B cell (primary cell): ENCODE measurements at regions not wholly inside any gene's neighbourhood (a gene's known extent, or its start where the extent isn't known, plus 50 kb on each side); places are given as distances from the start of the nearest gene placed in this dataset.

ENCODE experiments used
- ATAC-seq: fragments of 200-7000 bp; cut with Tn5 transposase; one replicate; pipeline ENCODE4 v1.10.0; 2021; ENCODE audit warnings: low read depth, mild to moderate bottlenecking, moderate number of reproducible peaks, moderate library complexity
- CTCF ChIA-PET: fragments of 350-600 bp; sonication (Branson Sonifier 250); formaldehyde crosslinking; loops from one replicate; lab custom pipeline; 2021; ENCODE audit warnings: antibody characterized with exemption, inconsistent platforms; lab: Charles Lee
- POLR2A ChIA-PET: fragments of 350-600 bp; sonication (Branson Sonifier 250); formaldehyde crosslinking; loops from one replicate; lab custom pipeline; 2021; ENCODE audit warnings: antibody characterized with exemption; lab: Charles Lee
- DNase-seq: peaks from one replicate; pipeline ENCODE4 v3.0.0; 2013
- H2AFZ ChIP-seq: 2 replicates; pipeline ENCODE4 v1.6.1; 2012; ENCODE audit warnings: mild to moderate bottlenecking, low read depth, low read length; ENCODE audit not compliant: insufficient read depth, poor library complexity, severe bottlenecking
- H3K27ac ChIP-seq, 2 donors: 1 replicate in 1 of 2; 2 replicates in 1 of 2; pipeline ENCODE4 v1.5.1; 2012 to 2013; ENCODE audit warnings: low read length in 2 of 2, mild to moderate bottlenecking in 2 of 2, moderate library complexity in 1 of 2
- H3K27me3 ChIP-seq, 4 experiments: fragments of 200-600 bp in 1 of 4; sonication (generic) in 1 of 4; replicated peaks in 1 of 4; 1 replicate in 2 of 4; 2 replicates in 2 of 4; pipeline versions ENCODE4 v1.6.1 to v1.7.0; 2013 to 2016; ENCODE audit warnings: low read length in 3 of 4, mild to moderate bottlenecking in 2 of 4, mixed read lengths in 1 of 4, moderate library complexity in 1 of 4; ENCODE audit not compliant: insufficient read depth in 4 of 4, control insufficient read depth in 3 of 4; ENCODE audit errors: control extremely low read depth in 1 of 4
- H3K36me3 ChIP-seq, 2 experiments: replicated peaks in 1 of 2; 1 replicate in 1 of 2; 2 replicates in 1 of 2; pipeline versions ENCODE4 v1.6.1 to v1.7.1; 2013; ENCODE audit warnings: low read length in 1 of 2; ENCODE audit not compliant: insufficient read depth in 2 of 2, control insufficient read depth in 1 of 2; ENCODE audit errors: control extremely low read depth in 1 of 2, extremely low read depth in 1 of 2
- H3K4me1 ChIP-seq, 2 donors: fragments of 200-600 bp in 1 of 2; sonication (generic) in 1 of 2; 1 replicate in 1 of 2; 2 replicates in 1 of 2; pipeline versions ENCODE4 v1.5.1 to v1.6.1; 2013 to 2017; ENCODE audit warnings: low read length in 2 of 2; ENCODE audit not compliant: control insufficient read depth in 2 of 2, insufficient read depth in 2 of 2
- H3K4me2 ChIP-seq: replicated peaks from 2 replicates; pipeline ENCODE3; 2012; ENCODE audit warnings: mild to moderate bottlenecking, low read depth, low read length; ENCODE audit not compliant: poor library complexity, severe bottlenecking
- H3K4me3 ChIP-seq, 5 experiments: fragments of 200-600 bp in 1 of 5; sonication (generic) in 1 of 5; 1 replicate in 3 of 5; 2 replicates in 2 of 5; pipeline versions ENCODE4 v1.5.1 to v1.7.0; 2011 to 2016; ENCODE audit warnings: low read length in 4 of 5, mild to moderate bottlenecking in 4 of 5, low read depth in 2 of 5, control low read depth in 1 of 5, moderate library complexity in 1 of 5; ENCODE audit not compliant: insufficient read depth in 1 of 5; ENCODE audit errors: control extremely low read depth in 1 of 5, extremely low read depth in 1 of 5
- H3K79me2 ChIP-seq: fragments of 200-600 bp; sonication (generic); one replicate; pipeline ENCODE4 v1.6.0; 2016; ENCODE audit warnings: low read length; ENCODE audit not compliant: control insufficient read depth, insufficient read depth
- H3K9ac ChIP-seq: fragments of 200-600 bp; sonication (generic); 2 replicates; pipeline ENCODE4 v1.6.1; 2017; ENCODE audit warnings: mild to moderate bottlenecking, low read length, moderate library complexity
- H3K9me3 ChIP-seq, 3 donors: one replicate each; pipeline versions ENCODE4 v1.6.1 to v1.7.1; 2013; ENCODE audit warnings: low read length in 2 of 3; ENCODE audit not compliant: control insufficient read depth in 2 of 3, insufficient read depth in 1 of 3; ENCODE audit errors: control extremely low read depth in 1 of 3
- H4K20me1 ChIP-seq: 2 replicates; pipeline ENCODE4 v1.6.0; 2012; ENCODE audit warnings: mild to moderate bottlenecking, low read length; ENCODE audit not compliant: insufficient read depth, control insufficient read depth, poor library complexity, severe bottlenecking
- H3K27ac Mint-ChIP-seq: one replicate; pipeline ENCODE4 v1.8.0; 2021; ENCODE audit warnings: mixed read lengths
- H3K27me3 Mint-ChIP-seq: one replicate; pipeline ENCODE4 v1.8.0; 2021; ENCODE audit warnings: mixed read lengths
- H3K4me1 Mint-ChIP-seq: one replicate; pipeline ENCODE4 v1.8.0; 2021; ENCODE audit warnings: mixed read lengths
- H3K4me3 Mint-ChIP-seq: one replicate; pipeline ENCODE4 v1.8.0; 2021; ENCODE audit warnings: mixed read lengths
- H3K9me3 Mint-ChIP-seq: one replicate; pipeline ENCODE4 v1.8.0; 2022; ENCODE audit warnings: mixed read lengths; ENCODE audit not compliant: insufficient read depth
- CTCF ChIP-seq: fragments of 200-600 bp; IDR thresholded peaks from one replicate; pipeline ENCODE4 v1.8.0; 2022; ENCODE audit warnings: antibody characterized with exemption, mild to moderate bottlenecking
- EZH2 ChIP-seq: IDR thresholded peaks from 2 replicates; pipeline ENCODE4 v1.6.1; 2012; ENCODE audit warnings: borderline replicate concordance, low read depth, mild to moderate bottlenecking, moderate library complexity, low read length; ENCODE audit not compliant: insufficient read depth, poor library complexity, severe bottlenecking
- WGBS: methylation state at CpG from one replicate; pipeline ENCODE4 v1.1.5; 2013; ENCODE audit warnings: missing lambda C conversion rate; ENCODE audit not compliant: insufficient coverage; 5-methylcytosine and 5-hydroxymethylcytosine counted together
- intact Hi-C: fragments of 100-400 bp; cut with micrococcal nuclease; formaldehyde crosslinking; loops from one replicate; pipeline ENCODE4 v1.10.0; 2022

GRCh38 chr21:17925000-17925610 is 105.9 kb upstream of the C21orf91 start:
- no peaks in the 10 kb centered on the region for H4K20me1 ChIP-seq
- no peaks in the 10 kb centered on the region for H3K36me3 ChIP-seq
- no peak overlapping the region for H2AFZ ChIP-seq
- H3K4me2 ChIP-seq, result no peak overlapping the region
- H3K9me3 ChIP-seq, result no peaks in the 10 kb centered on the region
- H3K27ac ChIP-seq, result no peak overlapping the region
- POLR2A ChIA-PET, result no interaction called here
- CTCF ChIA-PET, result interaction anchor here (0.6 to 4.8 kb wide), 21 partner anchors 11 to 538 kb away, joined by 3 to 50 read pairs (median 8); no protein-coding TSS in a partner anchor
- intact Hi-C loops, result loop anchor here (1.0 to 2.0 kb wide), 2 partner anchors 246 to 538 kb away; no protein-coding TSS in a partner anchor
- no peaks in the 10 kb centered on the region for H3K27me3 ChIP-seq
- Mint-ChIP-seq H3K27me3 (peaks cover 7% of the 10 kb centered on the region), H3K4me3 (no peak overlapping the region), H3K27ac (no peak overlapping the region), H3K4me1 (no peaks in the 10 kb centered on the region), H3K9me3 (peaks cover 5% of the 10 kb centered on the region)
- H3K4me3 ChIP-seq, result no peak overlapping the region
- H3K79me2 ChIP-seq, result no peaks in the 10 kb centered on the region
- 0% methylated on average over 2 of the region's 3 CpGs for WGBS
- peak; percentile 67 for DNase-seq
- peak; percentile 87 for ATAC-seq
- H3K9ac ChIP-seq, result no peak overlapping the region
- TF ChIP-seq CTCF, result peak; percentile 96
- TF ChIP-seq EZH2, result no peak
- no peaks in the 10 kb centered on the region for H3K4me1 ChIP-seq

DNA sequence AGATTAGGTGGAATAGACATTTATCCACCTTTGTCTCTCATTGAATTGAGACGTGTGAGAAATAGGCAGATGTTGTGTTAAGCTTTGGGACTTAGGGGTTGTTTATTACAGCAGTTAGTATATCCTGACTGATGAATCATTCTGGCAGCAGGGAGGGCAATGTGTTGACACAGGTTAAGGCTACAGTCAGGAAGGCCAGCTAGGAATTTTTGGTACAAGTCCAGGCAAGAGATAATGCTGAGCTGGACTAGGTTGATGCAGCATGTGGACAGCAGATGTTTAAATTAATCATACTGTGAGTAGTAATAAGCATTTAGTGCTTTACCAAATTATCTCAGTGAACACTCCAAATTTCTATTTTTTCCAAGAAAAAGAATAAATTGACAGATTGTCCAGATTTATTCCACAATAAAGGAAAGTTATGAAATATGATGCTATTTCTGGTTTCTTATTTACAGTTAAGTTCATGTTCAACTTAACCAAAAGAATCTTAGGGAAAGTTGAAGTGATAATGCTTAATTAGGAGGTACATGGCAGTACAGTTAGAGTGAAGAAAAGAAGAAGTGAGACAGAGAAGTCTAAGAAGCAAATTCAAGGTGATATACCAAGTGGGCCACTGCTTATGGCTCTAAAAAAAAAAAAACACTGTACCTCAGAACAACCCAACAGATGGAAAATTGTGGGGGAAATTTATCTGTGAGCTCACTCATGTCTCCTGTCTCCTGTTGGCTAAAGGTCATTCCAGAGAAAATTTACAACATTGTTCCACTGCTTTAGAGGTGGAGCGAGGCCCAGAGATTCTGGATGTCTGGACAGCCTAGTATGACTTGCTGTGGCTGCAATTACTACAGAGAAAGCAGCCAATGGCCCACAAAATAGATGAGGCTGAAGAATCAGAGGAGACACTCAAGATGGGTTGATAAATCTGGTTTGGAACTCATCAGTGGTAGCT is 102.7 kb upstream of the C21orf91 start:
- intact Hi-C loops, result no loop called here
- TF ChIP-seq EZH2 (no peak), CTCF (no peak)
- CTCF ChIA-PET, result interaction anchor here (1.0 to 4.8 kb wide), 6 partner anchors 8 to 243 kb away, joined by 5 to 50 read pairs (median 8); no protein-coding TSS in a partner anchor

More for the DNA sequence above, 102.7 kb upstream of the C21orf91 start:
- no peaks in the 10 kb centered on the region for H4K20me1 ChIP-seq
- H3K27ac ChIP-seq, result no peak overlapping the region
- DNase-seq (no peak), ATAC-seq (no peak)
- H3K27me3 ChIP-seq, result no peaks in the 10 kb centered on the region
- 92% methylated on average over 2 of the region's 2 CpGs for WGBS
- H3K36me3 ChIP-seq, result no peaks in the 10 kb centered on the region
- no peaks in the 10 kb centered on the region for H3K4me1 Mint-ChIP-seq
- H3K27me3 Mint-ChIP-seq, result peaks cover 7% of the 10 kb centered on the region
- H3K9me3 Mint-ChIP-seq, result peaks cover 10% of the 10 kb centered on the region
- POLR2A ChIA-PET, result no interaction called here
- H3K4me2 ChIP-seq, result no peak overlapping the region
- H3K4me3 ChIP-seq, result no peak overlapping the region
- H2AFZ ChIP-seq, result no peak overlapping the region
- H3K9me3 ChIP-seq, result peaks cover 0 to 8% (median 0%) of the 10 kb centered on the region in 3 donors
- no peak overlapping the region for H3K27ac Mint-ChIP-seq
- no peaks in the 10 kb centered on the region for H3K79me2 ChIP-seq
- no peak overlapping the region for H3K9ac ChIP-seq
- H3K4me1 ChIP-seq, result no peaks in the 10 kb centered on the region
- H3K4me3 Mint-ChIP-seq, result no peak overlapping the region
